ENCODE measurements at regions not wholly inside any gene's neighbourhood (a gene's known extent, or its start where the extent isn't known, plus 50 kb on each side); places are given as distances from the start of the nearest gene placed in this dataset.

DNA sequence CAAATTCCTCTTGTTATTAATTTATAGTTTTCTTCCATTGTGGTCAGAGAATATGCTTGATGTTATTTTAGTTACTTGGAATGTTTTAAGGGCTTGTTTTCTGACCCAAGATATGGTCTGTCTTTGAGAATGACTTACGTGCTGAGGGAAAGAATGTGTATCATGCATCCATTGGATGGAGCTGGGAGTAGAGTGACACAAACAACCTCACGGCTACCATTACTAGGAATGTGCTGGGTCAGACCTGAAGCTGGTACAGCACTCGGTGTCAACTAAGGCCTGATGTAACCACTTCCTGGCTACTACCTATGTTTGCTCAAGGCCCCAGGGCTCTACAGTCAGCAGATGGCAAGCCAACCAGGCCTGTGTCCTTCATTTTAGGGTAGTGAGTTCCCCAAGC lies 257.8 kb downstream of the FAT4 start:
- in situ Hi-C loops (cut with MboI) (no loop called here), intact Hi-C loops (cut with micrococcal nuclease; ENCODE audit: unreplicated experiment) (no loop called here)
- FAIRE-seq (no peak), DNase-seq (ENCODE audit: low read depth, low spot score) (no peak), ATAC-seq (no peak)
- RAD21 ChIA-PET (ENCODE audit: unreplicated experiment), result no interaction called here
- Histone ChIP-seq H3K79me2 (ENCODE audit: control insufficient read depth, insufficient read depth, low read length) (no peaks in the 10 kb centered on the region), H3K27ac (ENCODE audit: control insufficient read depth, insufficient read depth) (no peak overlapping the region), H3K36me3 (ENCODE audit: control insufficient read depth in 2 of 2, insufficient read depth in 2 of 2, low read length in 1 of 2) (no peaks in the 10 kb centered on the region), H3K9ac (ENCODE audit: control insufficient read depth, insufficient read depth, low read length) (no peak overlapping the region), H4K20me1 (ENCODE audit: control insufficient read depth, insufficient read depth) (no peaks in the 10 kb centered on the region), H3K4me3 (no peak overlapping the region), H3K4me1 (ENCODE audit: control insufficient read depth, insufficient read depth, low read length) (no peaks in the 10 kb centered on the region), H3K27me3 (replicated peaks in 1 of 2; ENCODE audit: control insufficient read depth in 2 of 2, insufficient read depth in 2 of 2, low read length in 1 of 2) (no peaks in the 10 kb centered on the region), H2AFZ (ENCODE audit: control insufficient read depth, low read depth, low read length) (no peak overlapping the region), H3K9me3 (replicated peaks; ENCODE audit: control insufficient read depth, insufficient read depth, low read length) (no peaks in the 10 kb centered on the region), H3K4me2 (ENCODE audit: control insufficient read depth, insufficient read depth) (no peak overlapping the region)
- CTCF ChIA-PET, result no interaction called here
- SMC1A ChIA-PET (ENCODE audit: uncharacterized antibody, unreplicated experiment), result no interaction called here
- no TSS peak for BruUV-seq (replicated peaks)
- WGBS (ENCODE audit: insufficient coverage, insufficient replicate concordance, low lambda C conversion rate, missing lambda C conversion rate), result 2% methylated on average over 3 of the region's 3 CpGs
- POLR2A ChIA-PET, result no interaction called here
- TF ChIP-seq PML (IDR thresholded peaks at IDR 0.05; ENCODE audit: low read length) (no peak), BMI1 (IDR thresholded peaks at IDR 0.05; ENCODE audit: borderline replicate concordance) (no peak), EZH2 (IDR thresholded peaks at IDR 0.05; ENCODE audit: borderline replicate concordance, control insufficient read depth, low read depth, low read length) (no peak), HDAC2 (IDR thresholded peaks at IDR 0.05) (no peak), RUNX3 (IDR thresholded peaks at IDR 0.05; ENCODE audit: low read length) (no peak), POLR2AphosphoS2 (IDR thresholded peaks at IDR 0.05; ENCODE audit: low read depth, low read length) (no peak), IRF4 (IDR thresholded peaks at IDR 0.05; ENCODE audit: low read depth, low read length) (no peak), MTA2 (IDR thresholded peaks at IDR 0.05; ENCODE audit: low read depth) (no peak), HDAC6 (IDR thresholded peaks at IDR 0.05; ENCODE audit: unreplicated experiment) (no peak), RELA (IDR thresholded peaks at IDR 0.05; ENCODE audit: borderline replicate concordance, partially characterized antibody) (no peak), RFX5 (IDR thresholded peaks at IDR 0.05; ENCODE audit: low read depth, low read length) (no peak), CEBPB (IDR thresholded peaks at IDR 0.05; ENCODE audit: borderline replicate concordance in 1 of 2, low read depth in 2 of 2, low read length in 2 of 2) (no peak), TBL1XR1 (IDR thresholded peaks at IDR 0.05; ENCODE audit: low read depth, low read length) (no peak), RCOR1 (conservative IDR thresholded peaks at IDR 0.05; ENCODE audit: low read depth, low read length) (no peak), NBN (IDR thresholded peaks at IDR 0.05) (no peak)
- TF ChIP-seq, protein P1, sequence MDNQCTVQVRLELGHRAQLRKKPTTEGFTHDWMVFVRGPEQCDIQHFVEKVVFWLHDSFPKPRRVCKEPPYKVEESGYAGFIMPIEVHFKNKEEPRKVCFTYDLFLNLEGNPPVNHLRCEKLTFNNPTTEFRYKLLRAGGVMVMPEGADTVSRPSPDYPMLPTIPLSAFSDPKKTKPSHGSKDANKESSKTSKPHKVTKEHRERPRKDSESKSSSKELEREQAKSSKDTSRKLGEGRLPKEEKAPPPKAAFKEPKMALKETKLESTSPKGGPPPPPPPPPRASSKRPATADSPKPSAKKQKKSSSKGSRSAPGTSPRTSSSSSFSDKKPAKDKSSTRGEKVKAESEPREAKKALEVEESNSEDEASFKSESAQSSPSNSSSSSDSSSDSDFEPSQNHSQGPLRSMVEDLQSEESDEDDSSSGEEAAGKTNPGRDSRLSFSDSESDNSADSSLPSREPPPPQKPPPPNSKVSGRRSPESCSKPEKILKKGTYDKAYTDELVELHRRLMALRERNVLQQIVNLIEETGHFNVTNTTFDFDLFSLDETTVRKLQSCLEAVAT (IDR thresholded peaks at IDR 0.05), result no peak
- TF ChIP-seq, protein P2, sequence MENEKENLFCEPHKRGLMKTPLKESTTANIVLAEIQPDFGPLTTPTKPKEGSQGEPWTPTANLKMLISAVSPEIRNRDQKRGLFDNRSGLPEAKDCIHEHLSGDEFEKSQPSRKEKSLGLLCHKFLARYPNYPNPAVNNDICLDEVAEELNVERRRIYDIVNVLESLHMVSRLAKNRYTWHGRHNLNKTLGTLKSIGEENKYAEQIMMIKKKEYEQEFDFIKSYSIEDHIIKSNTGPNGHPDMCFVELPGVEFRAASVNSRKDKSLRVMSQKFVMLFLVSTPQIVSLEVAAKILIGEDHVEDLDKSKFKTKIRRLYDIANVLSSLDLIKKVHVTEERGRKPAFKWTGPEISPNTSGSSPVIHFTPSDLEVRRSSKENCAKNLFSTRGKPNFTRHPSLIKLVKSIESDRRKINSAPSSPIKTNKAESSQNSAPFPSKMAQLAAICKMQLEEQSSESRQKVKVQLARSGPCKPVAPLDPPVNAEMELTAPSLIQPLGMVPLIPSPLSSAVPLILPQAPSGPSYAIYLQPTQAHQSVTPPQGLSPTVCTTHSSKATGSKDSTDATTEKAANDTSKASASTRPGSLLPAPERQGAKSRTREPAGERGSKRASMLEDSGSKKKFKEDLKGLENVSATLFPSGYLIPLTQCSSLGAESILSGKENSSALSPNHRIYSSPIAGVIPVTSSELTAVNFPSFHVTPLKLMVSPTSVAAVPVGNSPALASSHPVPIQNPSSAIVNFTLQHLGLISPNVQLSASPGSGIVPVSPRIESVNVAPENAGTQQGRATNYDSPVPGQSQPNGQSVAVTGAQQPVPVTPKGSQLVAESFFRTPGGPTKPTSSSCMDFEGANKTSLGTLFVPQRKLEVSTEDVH (IDR thresholded peaks at IDR 0.05; ENCODE audit: low read depth, partially characterized antibody), result no peak
- TF ChIP-seq, protein P3, sequence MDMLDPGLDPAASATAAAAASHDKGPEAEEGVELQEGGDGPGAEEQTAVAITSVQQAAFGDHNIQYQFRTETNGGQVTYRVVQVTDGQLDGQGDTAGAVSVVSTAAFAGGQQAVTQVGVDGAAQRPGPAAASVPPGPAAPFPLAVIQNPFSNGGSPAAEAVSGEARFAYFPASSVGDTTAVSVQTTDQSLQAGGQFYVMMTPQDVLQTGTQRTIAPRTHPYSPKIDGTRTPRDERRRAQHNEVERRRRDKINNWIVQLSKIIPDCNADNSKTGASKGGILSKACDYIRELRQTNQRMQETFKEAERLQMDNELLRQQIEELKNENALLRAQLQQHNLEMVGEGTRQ (IDR thresholded peaks at IDR 0.05; ENCODE audit: borderline replicate concordance, low read depth, low read length), result no peak
- TF ChIP-seq, protein P4, sequence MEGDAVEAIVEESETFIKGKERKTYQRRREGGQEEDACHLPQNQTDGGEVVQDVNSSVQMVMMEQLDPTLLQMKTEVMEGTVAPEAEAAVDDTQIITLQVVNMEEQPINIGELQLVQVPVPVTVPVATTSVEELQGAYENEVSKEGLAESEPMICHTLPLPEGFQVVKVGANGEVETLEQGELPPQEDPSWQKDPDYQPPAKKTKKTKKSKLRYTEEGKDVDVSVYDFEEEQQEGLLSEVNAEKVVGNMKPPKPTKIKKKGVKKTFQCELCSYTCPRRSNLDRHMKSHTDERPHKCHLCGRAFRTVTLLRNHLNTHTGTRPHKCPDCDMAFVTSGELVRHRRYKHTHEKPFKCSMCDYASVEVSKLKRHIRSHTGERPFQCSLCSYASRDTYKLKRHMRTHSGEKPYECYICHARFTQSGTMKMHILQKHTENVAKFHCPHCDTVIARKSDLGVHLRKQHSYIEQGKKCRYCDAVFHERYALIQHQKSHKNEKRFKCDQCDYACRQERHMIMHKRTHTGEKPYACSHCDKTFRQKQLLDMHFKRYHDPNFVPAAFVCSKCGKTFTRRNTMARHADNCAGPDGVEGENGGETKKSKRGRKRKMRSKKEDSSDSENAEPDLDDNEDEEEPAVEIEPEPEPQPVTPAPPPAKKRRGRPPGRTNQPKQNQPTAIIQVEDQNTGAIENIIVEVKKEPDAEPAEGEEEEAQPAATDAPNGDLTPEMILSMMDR (IDR thresholded peaks at IDR 0.05 in 2 of 3, conservative IDR thresholded peaks at IDR 0.05 in 1 of 3; ENCODE audit: control insufficient read depth in 2 of 3, extremely low read depth in 1 of 3, insufficient read depth in 1 of 3, low read depth in 3 of 3, low read length in 3 of 3), result no peak
